ENCODE measurements at regions not wholly inside any gene's neighbourhood (a gene's known extent, or its start where the extent isn't known, plus 50 kb on each side); places are given as distances from the start of the nearest gene placed in this dataset.

- H3K4me2 ChIP-seq (ENCODE audit: control insufficient read depth, extremely low read depth, insufficient read depth, low read depth, low read length): no peak overlapping the region
- peaks cover 15% of the 10 kb centered on the region for H3K4me1 ChIP-seq (ENCODE audit: control insufficient read depth, extremely low read depth, insufficient read depth, low read length)
- no peaks in the 10 kb centered on the region for H3K79me2 ChIP-seq (ENCODE audit: control insufficient read depth, insufficient read depth, low read length)
- TF ChIP-seq EZH2 (IDR thresholded peaks at IDR 0.05; ENCODE audit: low read length) (no peak), CTCF (optimal IDR thresholded peaks at IDR 0.05 in 1 of 3, IDR thresholded peaks at IDR 0.05 in 1 of 3, conservative IDR thresholded peaks at IDR 0.05 in 1 of 3; ENCODE audit: extremely low read depth in 1 of 3, insufficient read depth in 2 of 3, low read length in 3 of 3) (peak; percentile 71 to 80 (median 75))
- no peak overlapping the region for H3K4me3 ChIP-seq (ENCODE audit: control insufficient read depth in 2 of 3, extremely low read depth in 1 of 3, insufficient read depth in 2 of 3, low read depth in 1 of 3, low read length in 3 of 3)
- FAIRE-seq: peak; percentile 83
- H3K9ac ChIP-seq (ENCODE audit: control insufficient read depth, extremely low read depth, insufficient read depth, low read length): no peak overlapping the region
- H3K36me3 ChIP-seq (ENCODE audit: control insufficient read depth in 2 of 2, extremely low read depth in 1 of 2, insufficient read depth in 2 of 2, low read length in 2 of 2): no peaks in the 10 kb centered on the region
- no peak for DNase-seq (ENCODE audit: low read depth, low spot score)
- H3K9me3 ChIP-seq (ENCODE audit: control insufficient read depth, low read depth, low read length): no peaks in the 10 kb centered on the region
- dilution Hi-C loops (cut with MboI; ENCODE audit: extremely low pct_ligation_motif_present, low sequenced_read_pairs): no loop called here
- H3K27me3 ChIP-seq (ENCODE audit: control insufficient read depth, extremely low read depth, insufficient read depth, low read length): no peaks in the 10 kb centered on the region
- no peak overlapping the region for H2AFZ ChIP-seq (ENCODE audit: control insufficient read depth, low read length)
- no peak overlapping the region for H3K27ac ChIP-seq (ENCODE audit: control insufficient read depth, insufficient read depth, low read length)
- H4K20me1 ChIP-seq (ENCODE audit: control insufficient read depth, extremely low read depth, insufficient read depth, low read length): no peaks in the 10 kb centered on the region
- no peaks in the 10 kb centered on the region for H3K9me1 ChIP-seq (ENCODE audit: control insufficient read depth, extremely low read depth, insufficient read depth, low read length)
These were observed 72.6 kb upstream of the THBS2 start for GRCh38 chr6:169326067-169326799.

GRCh38 chr6:169324656-169325459, 71.2 kb upstream of the THBS2 start:
- Histone ChIP-seq H3K27me3 (ENCODE audit: control insufficient read depth, extremely low read depth, insufficient read depth, low read length) (no peaks in the 10 kb centered on the region), H3K9me3 (ENCODE audit: control insufficient read depth, low read depth, low read length) (no peaks in the 10 kb centered on the region), H3K4me2 (ENCODE audit: control insufficient read depth, extremely low read depth, insufficient read depth, low read depth, low read length) (peak overlapping the region; percentile 9), H2AFZ (ENCODE audit: control insufficient read depth, low read length) (no peak overlapping the region), H3K79me2 (ENCODE audit: control insufficient read depth, insufficient read depth, low read length) (no peaks in the 10 kb centered on the region), H3K4me3 (ENCODE audit: control insufficient read depth in 2 of 3, extremely low read depth in 1 of 3, insufficient read depth in 2 of 3, low read depth in 1 of 3, low read length in 3 of 3) (no peak overlapping the region), H3K9ac (ENCODE audit: control insufficient read depth, extremely low read depth, insufficient read depth, low read length) (no peak overlapping the region), H3K36me3 (ENCODE audit: control insufficient read depth in 2 of 2, extremely low read depth in 1 of 2, insufficient read depth in 2 of 2, low read length in 2 of 2) (no peaks in the 10 kb centered on the region), H4K20me1 (ENCODE audit: control insufficient read depth, extremely low read depth, insufficient read depth, low read length) (no peaks in the 10 kb centered on the region), H3K9me1 (ENCODE audit: control insufficient read depth, extremely low read depth, insufficient read depth, low read length) (no peaks in the 10 kb centered on the region), H3K4me1 (ENCODE audit: control insufficient read depth, extremely low read depth, insufficient read depth, low read length) (peaks cover 28% of the 10 kb centered on the region), H3K27ac (ENCODE audit: control insufficient read depth, insufficient read depth, low read length) (no peak overlapping the region)
- TF ChIP-seq CTCF (optimal IDR thresholded peaks at IDR 0.05 in 1 of 3, IDR thresholded peaks at IDR 0.05 in 1 of 3, conservative IDR thresholded peaks at IDR 0.05 in 1 of 3; ENCODE audit: extremely low read depth in 1 of 3, insufficient read depth in 2 of 3, low read length in 3 of 3) (no peak), EZH2 (IDR thresholded peaks at IDR 0.05; ENCODE audit: low read length) (no peak)
- DNase-seq (ENCODE audit: low read depth, low spot score) (no peak), FAIRE-seq (peak; percentile 73)
- dilution Hi-C loops (cut with MboI; ENCODE audit: extremely low pct_ligation_motif_present, low sequenced_read_pairs): no loop called here

Data from keratinocyte (primary cell).